GM18507 (cell line): ENCODE measurements at regions not wholly inside any gene's neighbourhood (a gene's known extent, or its start where the extent isn't known, plus 50 kb on each side); places are given as distances from the start of the nearest gene placed in this dataset.
"Not testable (repeated sequence)": the region's sequence is repeated elsewhere in the genome, so short reads cannot be mapped to it uniquely, and the experiment has no call there.

Source experiments
- DNase-seq: peaks from one replicate; pipeline ENCODE4 v3.0.0; 2011; ENCODE audit warnings: low read depth; ENCODE audit not compliant: insufficient read length; ENCODE audit errors: extremely low spot score
- FAIRE-seq: peaks from 2 replicates; lab custom pipeline; 2011; peaks lifted over from hg19 to GRCh38; lab: Jason Lieb, UNC

DNA sequence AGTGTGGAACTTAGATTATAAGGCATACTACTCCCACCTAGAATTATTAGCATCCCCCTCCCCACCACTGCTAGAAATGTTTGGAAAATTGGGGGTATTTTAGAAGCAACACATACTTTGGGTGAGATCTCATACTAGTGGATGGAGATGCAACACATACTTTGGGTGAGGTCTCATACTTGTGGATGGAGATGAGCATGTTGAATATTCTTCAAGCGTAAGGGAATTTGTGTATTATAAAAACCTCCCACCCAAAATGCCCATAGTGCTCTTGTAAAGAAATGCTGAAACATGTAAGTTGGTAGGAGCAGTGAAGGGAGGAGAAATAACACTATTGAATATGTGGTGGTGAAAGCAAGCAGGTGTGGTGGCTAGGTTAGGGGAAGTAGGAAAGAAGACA, 124.0 kb upstream of the EPHA3 start:
- FAIRE-seq, result no peak
- no peak for DNase-seq

DNA sequence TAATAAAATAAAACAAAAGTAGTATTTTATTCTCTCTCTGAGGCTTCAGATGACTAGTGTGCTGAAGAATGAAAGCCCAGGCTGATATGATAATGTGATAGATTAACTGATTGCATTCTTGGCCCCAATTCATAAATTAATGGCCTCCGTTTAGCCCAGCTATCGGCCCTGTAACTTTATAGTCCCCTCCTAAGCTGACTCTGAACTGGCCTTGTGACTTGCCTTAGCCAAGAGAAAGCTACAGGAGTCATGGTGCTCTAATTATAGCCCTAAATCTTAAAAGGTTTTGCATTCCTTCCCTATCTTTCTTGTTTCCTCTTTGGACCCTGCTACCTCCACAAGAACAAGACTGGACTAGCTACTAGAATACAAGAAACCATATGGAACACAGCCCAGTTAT, 123.2 kb upstream of the EPHA3 start:
- no peak for DNase-seq
- FAIRE-seq, result no peak

DNA sequence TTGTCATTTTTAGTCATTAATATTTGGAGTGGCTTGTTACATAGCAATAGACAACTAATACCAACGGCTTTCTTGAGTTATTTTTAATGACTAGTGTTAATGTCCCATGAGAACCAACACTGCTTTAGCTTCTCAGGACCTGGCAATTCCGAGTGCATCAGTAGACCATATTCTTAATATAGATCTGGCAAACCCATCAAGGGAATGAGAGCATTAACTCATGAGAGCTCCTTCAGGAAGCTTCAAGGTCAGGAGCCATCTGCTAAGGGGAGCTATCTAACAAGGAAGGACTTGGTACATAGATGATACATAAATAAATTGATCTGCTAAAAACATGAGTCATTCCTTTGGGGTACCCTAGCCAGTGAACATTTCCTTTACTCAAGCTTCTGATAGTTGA, 122.6 kb upstream of the EPHA3 start:
- no peak for DNase-seq
- FAIRE-seq, result no peak

DNA sequence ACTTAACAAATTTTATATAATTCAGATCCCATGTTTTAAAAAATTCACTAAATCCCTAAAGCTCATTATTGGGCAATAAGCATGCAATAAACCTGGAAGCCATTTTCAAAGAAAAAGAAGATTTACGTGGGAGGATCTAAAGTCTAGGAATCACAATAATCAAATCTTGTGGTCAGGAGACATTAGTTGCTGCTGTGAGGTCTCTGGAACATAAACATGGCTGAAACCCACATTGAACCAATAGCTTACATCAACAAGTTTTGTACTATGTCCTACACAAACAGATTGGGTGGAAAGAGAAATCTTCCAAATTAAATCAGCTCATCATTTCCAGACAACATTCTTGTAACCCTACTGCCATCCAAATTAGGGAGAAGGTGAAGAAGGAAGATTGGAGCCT, 121.9 kb upstream of the EPHA3 start:
- FAIRE-seq (no peak), DNase-seq (no peak)

DNA sequence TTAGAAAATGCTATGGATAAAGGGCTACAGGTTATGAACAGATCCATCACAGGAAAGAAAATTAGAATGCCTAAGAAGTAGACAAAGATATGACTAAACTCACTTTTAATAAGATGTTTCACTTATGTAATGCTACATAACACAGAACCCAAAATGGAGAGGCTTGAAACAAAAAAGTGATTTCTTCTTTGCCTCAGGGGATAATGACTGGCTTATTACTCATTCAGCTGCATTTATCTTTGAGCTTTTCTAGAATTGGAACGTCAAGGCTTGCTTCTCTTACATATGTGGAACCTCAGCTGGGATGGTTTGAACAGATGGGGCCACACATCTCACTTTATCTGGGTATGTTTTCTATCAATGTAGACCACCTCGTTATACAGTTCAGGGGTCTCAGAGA, 120.6 kb upstream of the EPHA3 start:
- no peak for FAIRE-seq
- DNase-seq, result no peak

DNA sequence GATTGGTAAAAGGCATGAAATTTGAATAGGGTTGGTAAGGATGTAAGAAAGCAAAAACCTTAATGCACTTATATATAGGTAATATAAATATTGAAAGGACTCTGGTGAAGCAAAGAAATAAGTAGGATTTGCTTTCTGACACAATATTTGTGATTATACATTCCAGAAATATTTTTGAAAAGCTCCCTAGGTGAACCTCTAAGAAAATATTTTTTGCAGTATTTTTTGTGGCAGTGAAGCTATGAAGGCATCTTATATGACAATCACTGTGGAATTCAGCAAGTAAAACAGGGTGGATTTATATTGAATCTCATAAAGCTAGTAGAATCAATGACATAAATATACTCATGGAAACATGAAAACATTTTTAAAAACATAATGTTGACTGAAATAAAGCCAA, 119.6 kb upstream of the EPHA3 start:
- no peak for DNase-seq
- no peak for FAIRE-seq

DNA sequence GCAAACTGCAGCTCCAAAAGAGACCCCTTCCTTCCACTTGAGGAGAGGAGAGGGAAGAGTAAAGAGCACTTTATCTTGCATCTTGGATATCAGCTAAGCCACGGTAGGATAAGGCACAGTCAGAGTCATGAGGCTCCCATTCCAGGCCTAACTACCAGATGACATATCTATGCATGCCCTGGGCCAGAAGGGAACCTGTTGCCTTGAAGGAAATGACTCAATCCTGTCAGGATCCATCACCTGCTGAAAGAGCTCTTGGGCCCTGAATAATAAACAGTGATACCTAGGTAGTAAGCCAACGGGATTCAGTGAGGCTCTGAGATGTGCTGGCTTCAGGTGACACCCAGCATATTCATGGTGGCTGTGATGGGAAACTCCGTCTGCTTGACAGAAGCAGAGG, 118.5 kb upstream of the EPHA3 start:
- DNase-seq, result no peak
- FAIRE-seq, result no peak

DNA sequence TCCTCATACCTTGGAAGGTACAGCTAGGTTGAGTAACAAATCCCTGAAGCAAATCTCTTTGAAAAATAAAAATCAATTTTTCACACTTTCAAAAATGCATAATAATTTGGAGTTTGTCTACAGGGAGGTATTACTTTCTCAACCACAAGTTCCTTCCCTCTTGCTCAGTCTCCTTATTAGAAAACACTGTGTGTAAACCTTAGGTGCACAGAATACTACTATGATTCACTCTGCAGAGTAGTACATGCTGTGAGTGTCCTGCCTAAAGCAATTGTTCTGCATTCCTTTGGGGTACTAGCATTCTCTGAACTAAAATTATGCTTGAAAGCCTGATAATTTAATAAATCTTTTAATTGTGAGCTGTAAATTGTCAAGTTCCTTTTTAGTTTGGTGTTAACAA, 115.9 kb upstream of the EPHA3 start:
- DNase-seq (no peak), FAIRE-seq (no peak)

DNA sequence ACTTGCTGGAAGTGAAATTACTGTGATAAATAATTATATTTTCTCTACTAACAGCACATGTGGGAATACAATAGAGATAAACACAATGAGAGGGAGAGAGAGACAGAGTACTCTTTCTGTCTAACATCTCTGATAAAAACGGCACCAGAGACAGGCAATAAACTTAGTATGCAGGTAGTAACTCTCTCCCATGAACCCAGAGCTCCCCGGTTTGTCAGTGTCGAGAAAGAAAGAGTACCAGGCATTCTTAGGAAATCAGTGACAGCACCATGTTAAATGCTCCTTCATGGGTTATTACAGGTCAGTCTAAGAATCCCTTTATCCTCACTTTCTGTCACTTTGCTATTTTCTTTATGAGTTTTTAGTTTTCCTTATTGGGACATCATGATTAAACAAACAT, 110.7 kb upstream of the EPHA3 start:
- FAIRE-seq (no peak), DNase-seq (no peak)

DNA sequence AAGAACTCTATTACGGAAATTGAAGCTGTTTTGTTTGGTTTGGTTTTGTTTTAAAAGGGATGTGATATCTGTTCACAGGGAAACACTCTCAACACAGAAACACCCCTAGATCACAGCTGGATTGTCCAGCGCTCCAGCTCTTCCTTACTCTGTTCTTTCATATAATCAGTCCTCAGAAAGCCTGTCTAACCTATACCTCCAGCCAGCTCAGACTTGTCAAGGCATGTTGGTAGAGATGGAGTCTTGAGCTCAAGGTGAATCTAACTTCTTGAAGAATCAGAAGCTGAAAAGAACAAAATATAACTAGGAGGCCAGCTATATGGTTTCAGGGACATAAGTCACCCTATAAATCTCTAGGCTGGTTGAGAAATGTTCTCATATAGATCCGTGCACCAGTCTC, 110.2 kb upstream of the EPHA3 start:
- FAIRE-seq, result no peak

DNA sequence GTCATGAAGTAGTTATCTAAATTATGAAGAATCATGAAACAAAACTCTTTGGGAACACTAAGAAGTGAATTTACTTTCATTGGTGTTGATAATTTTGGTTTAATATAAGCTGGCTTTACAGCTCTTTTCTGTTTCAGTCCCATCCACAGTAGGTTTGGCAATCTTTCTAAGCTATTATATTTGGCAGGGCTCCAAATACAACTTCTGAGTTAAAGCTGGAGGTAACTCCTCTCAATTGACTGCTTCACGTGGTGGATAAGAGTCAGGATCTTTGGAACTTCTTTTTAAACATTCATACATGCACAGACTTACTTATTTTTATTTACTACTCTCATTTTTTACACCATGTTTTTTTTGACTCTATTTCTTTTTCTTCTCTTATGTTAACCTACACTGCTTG, 106.5 kb upstream of the EPHA3 start:
- no peak for DNase-seq
- FAIRE-seq, result no peak

More for the DNA sequence above, 110.2 kb upstream of the EPHA3 start:
- no peak for DNase-seq

DNA sequence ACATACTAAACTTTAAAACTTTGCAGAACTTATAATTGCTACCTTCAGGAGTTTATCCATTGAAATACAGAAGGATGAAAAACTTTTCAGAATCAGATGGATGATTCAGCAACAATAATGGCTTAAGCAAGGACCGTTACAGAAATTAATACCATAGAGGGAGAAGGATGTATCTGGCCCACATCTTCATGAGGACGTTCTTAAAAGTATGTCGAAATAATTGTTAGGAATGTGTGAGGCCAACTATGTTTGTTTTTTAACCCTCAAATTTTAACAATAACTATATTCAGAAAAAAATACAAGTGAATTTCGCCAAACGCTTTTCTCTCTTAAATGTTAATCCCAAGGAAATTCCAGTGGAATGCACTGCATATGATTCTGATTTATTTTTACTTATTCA, 105.2 kb upstream of the EPHA3 start:
- FAIRE-seq, result no peak
- no peak for DNase-seq

DNA sequence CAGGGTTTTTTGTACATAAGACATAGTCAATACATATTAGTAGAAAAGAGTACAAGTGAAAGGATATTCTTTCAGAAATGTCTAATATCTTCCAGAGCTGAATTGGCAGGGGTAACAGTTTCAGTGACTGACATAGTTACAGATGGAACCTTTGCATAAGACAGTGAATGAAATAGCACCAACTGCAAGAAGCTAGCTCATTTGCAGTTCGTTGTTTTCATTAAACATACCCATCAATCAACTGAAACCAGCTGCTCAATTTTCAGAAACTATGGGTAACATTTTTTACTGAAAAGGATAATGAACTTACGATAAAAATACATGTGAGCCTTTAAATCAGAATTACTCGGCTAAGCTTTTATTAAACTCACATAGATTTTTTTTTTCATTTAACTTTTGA, 93.9 kb upstream of the EPHA3 start:
- no peak for FAIRE-seq

DNA sequence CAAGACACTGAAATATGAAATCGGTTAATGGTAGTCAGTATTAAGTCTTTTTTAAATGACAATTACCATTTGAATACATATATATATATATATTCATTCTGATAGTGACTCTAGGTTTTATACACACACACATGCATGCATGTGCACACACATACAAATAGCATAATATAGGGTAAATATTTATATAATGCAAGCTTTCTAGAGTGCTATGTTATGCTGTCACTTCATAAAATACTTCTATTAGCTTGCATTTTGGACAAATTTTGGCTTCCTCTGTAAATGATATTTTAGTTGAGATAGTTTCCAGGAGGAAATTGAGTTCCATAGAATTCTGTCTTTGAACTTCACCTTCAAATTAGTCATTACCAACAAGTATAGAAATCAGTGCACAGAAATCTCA, 89.9 kb upstream of the EPHA3 start:
- DNase-seq (no peak), FAIRE-seq (no peak)

More for the DNA sequence above, 93.9 kb upstream of the EPHA3 start:
- DNase-seq, result no peak

DNA sequence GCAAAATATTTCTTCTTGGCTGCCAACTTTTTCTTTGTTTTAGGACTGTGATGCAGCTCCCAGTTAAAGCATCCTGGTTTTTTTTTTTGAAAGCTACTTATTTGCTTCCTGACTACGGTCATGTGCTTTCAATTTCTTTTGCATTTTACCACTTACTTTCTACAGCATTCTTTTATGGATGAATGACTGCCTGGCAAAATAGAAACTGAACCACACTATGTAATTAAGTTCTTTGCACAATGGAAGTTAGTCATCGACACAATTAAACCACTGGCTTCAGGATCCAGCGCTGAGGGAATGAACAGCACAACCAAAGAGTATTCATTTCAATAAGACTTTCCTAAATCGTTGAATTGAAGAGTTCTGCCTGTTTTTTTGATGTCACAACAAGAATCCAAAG, 82.2 kb upstream of the EPHA3 start:
- FAIRE-seq (no peak), DNase-seq (no peak)

DNA sequence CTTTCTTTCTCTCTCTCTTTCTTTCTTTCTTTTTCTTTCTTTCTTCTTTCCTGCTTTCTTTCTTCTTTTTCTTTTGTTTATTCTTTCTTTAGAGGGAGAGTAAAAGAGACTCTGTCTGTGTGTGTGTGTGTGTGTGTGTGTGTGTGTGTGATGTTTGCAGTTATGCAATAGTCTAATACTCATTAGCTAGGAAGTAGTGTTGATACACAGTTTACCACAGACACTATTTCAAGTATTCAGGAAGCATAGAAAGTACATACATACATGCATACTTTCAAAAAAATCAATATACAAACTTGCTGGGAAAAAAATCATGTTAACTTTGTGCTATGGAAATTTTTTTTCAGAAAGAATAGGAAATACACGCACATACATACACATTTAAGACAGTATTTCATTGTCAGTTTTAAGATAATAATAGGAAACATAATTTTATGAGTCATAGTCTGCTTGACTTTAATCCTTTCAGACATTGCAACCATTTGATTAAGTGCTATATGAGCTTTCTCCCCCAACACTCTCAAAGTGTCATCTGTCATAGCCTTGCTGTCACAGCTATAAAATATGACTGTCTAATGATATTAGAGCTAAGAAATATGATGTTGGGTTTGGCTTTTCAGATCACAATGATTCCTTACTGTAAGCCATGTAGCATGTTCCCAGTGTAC, 74.9 kb upstream of the EPHA3 start:
- DNase-seq (no peak), FAIRE-seq (no peak)

DNA sequence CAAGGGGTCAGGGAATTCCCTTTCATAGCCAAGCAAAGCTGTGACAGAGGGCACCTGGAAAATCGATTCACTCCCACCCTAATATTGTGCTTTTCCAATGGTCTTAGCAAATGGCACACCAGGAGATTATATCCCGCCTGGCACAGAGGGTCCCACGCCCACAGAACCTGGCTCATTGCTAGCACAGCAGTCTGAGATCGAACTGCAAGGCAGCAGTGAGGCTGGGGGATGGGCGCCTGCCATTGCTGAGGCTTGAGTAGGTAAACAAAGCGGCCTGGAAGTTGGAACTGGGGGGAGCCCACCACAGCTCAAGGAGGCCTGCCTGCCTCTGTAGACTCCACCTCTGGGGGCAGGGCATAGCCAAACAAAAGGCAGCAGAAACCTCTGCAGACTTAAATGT, 72.7 kb upstream of the EPHA3 start:
- not testable (repeated sequence) for FAIRE-seq

DNA sequence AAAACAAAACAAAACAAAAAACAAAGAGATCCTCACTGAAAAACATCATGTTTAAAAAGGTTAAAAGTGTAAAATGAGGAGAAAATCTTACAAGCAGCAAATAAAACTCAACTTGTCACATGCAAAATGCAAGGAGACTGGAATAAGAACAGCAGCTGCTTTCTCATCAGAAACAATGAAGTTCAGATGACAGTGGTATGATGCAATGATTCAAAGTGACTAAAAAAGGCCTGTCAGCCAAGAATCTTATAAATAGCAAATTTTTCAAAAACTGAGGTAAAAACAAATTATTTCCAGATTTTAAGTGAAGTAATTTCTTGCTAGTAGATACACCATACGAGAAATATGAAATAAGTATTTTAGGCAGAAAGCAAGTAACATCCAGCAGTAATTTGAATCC, 68.6 kb upstream of the EPHA3 start:
- FAIRE-seq, result no peak
- no peak for DNase-seq

More for the DNA sequence above, 72.7 kb upstream of the EPHA3 start:
- not testable (repeated sequence) for DNase-seq

DNA sequence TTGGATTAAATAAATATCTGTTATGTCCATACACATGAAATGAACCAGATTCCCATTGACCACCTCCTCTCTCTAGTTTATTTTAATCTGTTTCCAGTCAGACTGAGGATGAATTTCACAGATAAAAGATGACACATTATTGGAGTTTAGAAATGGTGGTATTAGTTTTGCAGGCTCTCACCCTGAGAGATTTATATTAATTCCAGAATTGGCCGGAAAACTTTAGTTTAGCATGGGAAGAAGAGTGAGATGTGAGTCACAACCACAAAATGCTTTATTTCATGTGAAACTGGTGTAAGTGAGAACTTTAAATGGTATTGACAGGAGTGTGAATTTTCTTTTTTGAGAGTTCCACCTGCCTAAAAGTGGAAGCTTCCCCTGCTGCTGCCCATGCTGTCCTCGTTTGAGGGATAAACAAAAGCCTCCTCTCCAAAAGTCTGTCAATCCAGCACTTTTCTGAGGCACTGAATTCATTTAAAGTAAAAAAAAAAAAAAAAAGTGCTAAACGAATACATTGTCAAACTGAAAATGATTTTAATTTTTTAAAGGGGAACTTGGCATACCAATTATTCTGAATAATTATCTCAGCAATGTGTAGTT, 65.1 kb upstream of the EPHA3 start:
- FAIRE-seq, result no peak
- no peak for DNase-seq

DNA sequence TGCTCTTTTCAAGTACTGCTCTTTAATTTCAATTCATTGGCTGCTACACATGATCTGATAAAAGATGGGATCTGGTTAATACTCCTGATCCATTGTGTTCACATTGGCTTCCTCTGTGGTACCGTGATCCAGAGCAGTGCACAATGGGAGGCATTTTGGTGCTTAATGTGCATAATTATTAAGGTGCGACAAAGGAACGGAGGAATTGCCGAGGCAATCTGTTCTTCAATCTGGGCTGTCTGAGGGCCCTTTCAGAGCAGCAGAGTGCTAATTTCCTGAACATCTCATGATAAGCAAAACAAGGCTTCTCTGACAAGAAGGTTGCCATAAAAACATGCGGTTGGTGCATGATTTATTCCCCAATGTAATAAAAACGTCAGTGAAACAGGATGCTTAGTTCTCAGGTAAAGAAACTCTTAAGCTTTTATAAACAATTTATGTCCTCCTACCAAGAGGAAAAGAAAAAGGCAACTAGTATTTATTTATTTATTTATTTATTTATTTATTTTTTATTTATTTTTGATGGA, 64.0 kb upstream of the EPHA3 start:
- no peak for DNase-seq
- FAIRE-seq, result no peak

DNA sequence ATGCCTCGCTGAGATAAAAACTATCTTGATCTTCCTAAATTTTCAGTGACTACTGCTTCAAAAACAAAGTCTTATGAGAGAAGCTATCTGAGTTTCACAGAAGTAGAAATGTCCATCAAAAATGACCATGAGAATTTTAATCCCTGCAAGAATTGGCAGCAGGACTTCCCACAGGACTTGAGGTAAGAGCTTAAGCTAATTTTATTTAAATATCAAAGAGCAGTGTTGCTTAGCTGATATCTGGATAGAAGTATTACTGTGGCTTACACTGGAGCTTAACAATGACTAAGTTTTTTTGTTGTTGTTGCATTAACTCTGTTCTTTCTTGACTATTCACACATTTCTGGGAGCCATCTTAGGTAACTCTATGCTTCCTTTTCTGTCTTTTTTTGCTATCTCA, 60.8 kb upstream of the EPHA3 start:
- DNase-seq (no peak), FAIRE-seq (no peak)
